ENCODE measurements at regions not wholly inside any gene's neighbourhood (a gene's known extent, or its start where the extent isn't known, plus 50 kb on each side); places are given as distances from the start of the nearest gene placed in this dataset.
A peak's percentile ranks its signal among the peaks of the same experiment; 100 is the strongest.

DNA sequence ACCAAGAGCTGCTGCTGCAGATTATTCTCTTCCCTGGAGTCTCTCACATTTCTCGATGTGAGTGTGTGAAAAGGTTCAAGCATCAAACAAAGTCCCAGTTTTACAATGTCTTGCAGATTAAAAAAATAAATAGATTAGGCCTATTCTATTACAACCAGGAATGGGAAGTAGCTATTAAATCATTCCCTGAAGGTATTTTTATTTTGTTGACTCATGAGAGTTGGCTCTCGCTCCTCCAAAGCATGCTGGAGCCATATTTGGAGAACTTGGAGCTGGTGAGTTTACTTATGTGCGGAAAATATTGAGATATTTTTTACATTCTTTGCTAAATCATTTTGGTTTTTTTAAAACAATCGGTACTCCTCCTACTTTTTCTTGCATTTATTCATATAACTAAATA, 572.3 kb downstream of the ETNK1 start:
- no peak for DNase-seq (ENCODE audit: extremely low read depth, low read depth)
- TF ChIP-seq, protein P1, sequence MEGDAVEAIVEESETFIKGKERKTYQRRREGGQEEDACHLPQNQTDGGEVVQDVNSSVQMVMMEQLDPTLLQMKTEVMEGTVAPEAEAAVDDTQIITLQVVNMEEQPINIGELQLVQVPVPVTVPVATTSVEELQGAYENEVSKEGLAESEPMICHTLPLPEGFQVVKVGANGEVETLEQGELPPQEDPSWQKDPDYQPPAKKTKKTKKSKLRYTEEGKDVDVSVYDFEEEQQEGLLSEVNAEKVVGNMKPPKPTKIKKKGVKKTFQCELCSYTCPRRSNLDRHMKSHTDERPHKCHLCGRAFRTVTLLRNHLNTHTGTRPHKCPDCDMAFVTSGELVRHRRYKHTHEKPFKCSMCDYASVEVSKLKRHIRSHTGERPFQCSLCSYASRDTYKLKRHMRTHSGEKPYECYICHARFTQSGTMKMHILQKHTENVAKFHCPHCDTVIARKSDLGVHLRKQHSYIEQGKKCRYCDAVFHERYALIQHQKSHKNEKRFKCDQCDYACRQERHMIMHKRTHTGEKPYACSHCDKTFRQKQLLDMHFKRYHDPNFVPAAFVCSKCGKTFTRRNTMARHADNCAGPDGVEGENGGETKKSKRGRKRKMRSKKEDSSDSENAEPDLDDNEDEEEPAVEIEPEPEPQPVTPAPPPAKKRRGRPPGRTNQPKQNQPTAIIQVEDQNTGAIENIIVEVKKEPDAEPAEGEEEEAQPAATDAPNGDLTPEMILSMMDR (IDR thresholded peaks at IDR 0.05; ENCODE audit: low read depth, low read length) = no peak

DNA sequence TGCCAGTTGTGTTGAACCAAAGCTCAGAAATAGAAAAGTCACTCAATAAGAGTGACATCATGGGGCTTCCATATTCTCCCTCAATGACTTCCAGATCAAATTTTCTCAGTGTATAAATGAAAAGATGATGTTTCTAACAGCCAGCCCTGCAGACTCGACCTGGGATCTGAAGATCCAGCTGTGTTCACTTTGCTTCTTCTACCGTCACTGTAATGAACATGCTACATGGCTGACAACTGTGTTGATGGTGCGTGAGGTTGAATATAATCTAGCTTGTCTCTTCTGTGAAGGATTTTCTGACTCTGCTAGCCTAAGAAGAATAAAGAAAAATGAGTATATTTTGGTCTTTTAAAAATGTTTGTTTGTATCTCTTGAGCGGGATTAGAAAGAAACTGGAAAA, 577.8 kb downstream of the ETNK1 start:
- TF ChIP-seq, protein P1 (IDR thresholded peaks at IDR 0.05; ENCODE audit: low read depth, low read length) = no peak
- no peak for DNase-seq (ENCODE audit: extremely low read depth, low read depth)

DNA sequence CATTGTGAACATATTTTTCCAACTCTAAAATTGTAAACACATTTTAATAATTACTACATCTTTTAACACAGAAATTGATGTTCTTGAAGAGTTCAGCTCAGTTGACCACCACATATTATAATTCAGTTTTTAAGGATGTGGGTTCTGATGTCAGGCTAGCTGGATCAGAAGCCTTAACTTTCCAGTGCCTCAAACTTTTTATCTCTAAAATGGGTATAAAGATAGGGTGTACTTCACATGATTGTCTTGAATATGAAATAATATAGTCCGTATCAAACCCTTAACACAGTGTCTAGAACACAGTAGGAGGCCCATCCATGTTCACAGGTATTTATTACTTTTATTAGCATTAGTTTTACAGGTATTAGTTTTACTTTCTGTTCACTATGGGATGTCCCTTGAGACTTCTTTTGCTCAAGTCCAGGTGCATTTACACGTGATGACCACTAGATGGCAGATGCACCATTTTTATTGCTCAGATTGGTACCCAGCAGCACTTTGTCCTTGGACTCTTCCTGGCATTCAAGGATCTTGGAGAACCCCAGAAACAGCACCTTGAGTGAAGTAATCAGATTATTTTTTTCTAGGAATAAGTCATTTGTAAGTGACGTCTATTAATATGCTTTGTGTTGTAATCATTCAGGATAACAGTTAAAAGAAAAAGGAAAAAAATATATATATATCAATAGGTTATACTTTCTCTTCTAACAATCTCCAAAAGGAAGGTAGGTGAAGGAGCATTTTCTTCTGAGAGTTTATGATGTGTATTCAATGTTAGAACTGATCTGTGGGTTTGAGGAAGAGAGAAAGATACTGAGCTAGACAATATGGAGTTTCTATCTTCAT, 580.2 kb downstream of the ETNK1 start:
- peak; percentile 25 for DNase-seq (ENCODE audit: extremely low read depth, low read depth)
- TF ChIP-seq, protein P1 (IDR thresholded peaks at IDR 0.05; ENCODE audit: low read depth, low read length) = peak; percentile 85

DNA sequence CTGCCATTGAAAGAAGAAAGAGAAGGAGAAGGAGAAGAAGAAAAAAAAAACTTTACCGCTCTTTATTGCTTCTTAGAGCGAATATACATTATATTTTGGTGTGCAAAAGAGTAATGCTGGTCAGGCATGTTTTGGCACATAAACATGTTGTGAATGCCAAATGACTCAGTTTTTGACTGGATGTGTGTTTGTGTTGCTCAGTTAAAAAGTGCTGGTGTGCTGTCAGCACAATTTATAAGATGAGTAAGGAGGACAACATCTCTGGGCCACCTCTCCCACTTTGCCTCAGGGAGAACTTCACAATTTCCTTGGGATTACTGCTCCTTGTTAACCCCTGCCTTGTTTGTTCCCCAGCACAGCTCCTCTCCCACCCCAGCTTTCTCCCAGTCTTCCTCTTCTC, 584.8 kb downstream of the ETNK1 start:
- no peak for DNase-seq (ENCODE audit: extremely low read depth, low read depth)
- TF ChIP-seq, protein P1 (IDR thresholded peaks at IDR 0.05; ENCODE audit: low read depth, low read length) = no peak

DNA sequence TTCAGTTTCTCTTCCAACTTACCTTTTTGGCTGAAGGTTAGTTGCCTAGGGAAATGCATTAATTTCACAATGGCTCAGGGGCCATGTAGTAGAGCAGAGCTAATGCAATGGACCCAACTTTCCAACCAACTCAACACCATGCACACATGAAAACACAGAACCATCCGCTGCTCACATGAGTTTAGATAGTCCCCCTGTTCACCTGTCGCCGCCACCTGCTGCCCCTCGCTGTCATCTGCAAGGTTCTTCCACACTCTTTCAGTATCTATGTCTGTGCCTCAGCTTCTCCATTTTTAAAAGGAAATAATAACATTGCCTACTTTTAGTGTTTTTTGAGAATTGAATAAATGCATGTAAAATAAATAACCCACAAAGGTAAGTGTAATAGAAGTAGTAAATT, 585.6 kb downstream of the ETNK1 start:
- DNase-seq (ENCODE audit: extremely low read depth, low read depth) = no peak
- TF ChIP-seq, protein P1 (IDR thresholded peaks at IDR 0.05; ENCODE audit: low read depth, low read length) = no peak

DNA sequence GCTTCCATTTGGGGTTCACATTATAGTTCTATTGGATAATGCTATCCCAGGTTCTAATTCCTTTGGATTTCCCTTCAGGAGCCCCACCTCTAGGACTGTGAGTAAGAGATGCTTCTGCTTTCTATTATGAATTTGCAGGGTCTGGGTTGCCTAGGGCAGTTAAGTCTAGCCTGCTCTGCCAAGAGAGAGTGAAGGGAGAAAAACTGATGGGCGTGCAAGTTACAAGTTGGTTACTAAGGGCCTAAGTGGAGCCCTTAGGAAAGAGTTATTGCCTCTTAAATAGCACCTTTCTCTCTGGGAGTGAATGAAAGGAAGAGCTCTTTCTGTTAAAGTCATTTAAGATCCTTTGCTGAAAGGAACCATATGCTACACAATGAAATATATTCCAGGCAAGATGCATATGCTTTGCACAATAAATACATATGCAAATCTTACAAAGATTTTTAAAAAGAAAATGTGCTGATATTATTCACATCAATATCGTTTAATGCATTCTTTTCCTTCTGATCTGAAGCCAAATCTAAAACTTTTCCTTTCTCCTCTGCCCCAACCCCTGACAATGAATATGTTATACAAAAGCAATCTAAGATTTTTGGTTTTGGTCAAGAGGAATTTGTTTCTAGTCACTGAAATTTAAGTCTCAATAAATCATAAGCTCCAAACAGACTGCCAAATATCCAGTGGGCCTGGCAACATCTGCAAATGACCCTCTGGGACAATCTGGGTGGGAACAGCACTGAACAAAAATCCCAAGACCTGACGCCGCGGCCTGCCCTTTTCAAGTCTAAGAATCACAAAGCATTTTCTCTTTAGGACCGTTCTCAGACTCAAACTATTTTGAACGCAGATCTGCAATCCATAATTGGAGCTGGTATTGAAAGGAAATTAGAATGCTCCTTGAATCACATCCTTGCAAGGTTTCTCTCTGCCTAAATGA, 586.7 kb downstream of the ETNK1 start:
- DNase-seq (ENCODE audit: extremely low read depth, low read depth) = no peak
- TF ChIP-seq, protein P1 (IDR thresholded peaks at IDR 0.05; ENCODE audit: low read depth, low read length) = no peak

DNA sequence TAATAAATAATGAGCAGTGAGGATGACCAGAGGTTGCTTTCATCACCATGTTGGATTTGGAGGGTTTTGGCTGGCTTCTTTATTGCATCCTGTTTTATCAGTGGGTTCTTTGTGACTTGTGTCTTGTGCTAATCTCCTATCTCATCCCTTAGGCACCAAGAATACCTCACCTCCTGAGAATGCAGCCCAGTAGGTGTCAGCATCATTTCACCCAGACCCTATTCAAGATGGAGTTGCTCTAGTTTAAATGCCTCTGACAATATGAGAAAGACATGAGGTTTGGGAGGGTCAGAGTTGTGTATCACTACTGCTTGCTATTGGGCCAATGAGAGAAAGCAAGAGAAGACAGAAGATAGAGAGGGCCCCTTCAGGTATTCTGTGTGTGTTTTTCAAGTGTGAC, 592.2 kb downstream of the ETNK1 start:
- DNase-seq (ENCODE audit: extremely low read depth, low read depth) = no peak
- TF ChIP-seq, protein P1 (IDR thresholded peaks at IDR 0.05; ENCODE audit: low read depth, low read length) = no peak

Measured in AG09319 (cell line).